Psoas muscle (tissue), 7 donors: ENCODE measurements at regions not wholly inside any gene's neighbourhood (a gene's known extent, or its start where the extent isn't known, plus 50 kb on each side); places are given as distances from the start of the nearest gene placed in this dataset.
A peak's percentile ranks its signal among the peaks of the same experiment; 100 is the strongest.

Experiments used
- ATAC-seq, 4 donors: fragments of 200-7000 bp; cut with Tn5 transposase; one replicate each; pipeline ENCODE4 v1.9.1; 2020; ENCODE audit warnings: moderate library complexity in 3 of 4, mild to moderate bottlenecking in 2 of 4
- DNase-seq, 2 donors: peaks; one replicate each; pipeline ENCODE4 v3.0.0-alpha.2; 2020
- H3K27ac ChIP-seq: fragments of 200-600 bp; one replicate; pipeline ENCODE4 v1.8.0; 2022
- H3K27me3 ChIP-seq, 3 donors: fragments of 200-600 bp in 1 of 3; one replicate each; pipeline versions ENCODE4 v1.6.1 to v1.8.0; 2013 to 2022; ENCODE audit warnings: low read length in 2 of 3, mild to moderate bottlenecking in 2 of 3, moderate library complexity in 1 of 3; ENCODE audit not compliant: insufficient read depth in 3 of 3
- H3K36me3 ChIP-seq, 2 donors: fragments of 200-600 bp in 1 of 2; one replicate each; pipeline versions ENCODE4 v1.6.1 to v1.8.0; 2013 to 2022; ENCODE audit warnings: low read depth in 1 of 2, mild to moderate bottlenecking in 1 of 2, moderate library complexity in 1 of 2; ENCODE audit not compliant: insufficient read depth in 1 of 2
- H3K4me1 ChIP-seq: fragments of 200-600 bp; one replicate; pipeline ENCODE4 v1.8.0; 2022
- H3K4me3 ChIP-seq: fragments of 200-600 bp; one replicate; pipeline ENCODE4 v1.8.0; 2022; ENCODE audit warnings: mild to moderate bottlenecking
- H3K9me3 ChIP-seq: fragments of 200-600 bp; one replicate; pipeline ENCODE4 v1.8.0; 2022
- CTCF ChIP-seq: fragments of 200-600 bp; IDR thresholded peaks from one replicate; pipeline ENCODE4 v1.8.0; 2022; ENCODE audit warnings: antibody characterized with exemption
- WGBS, 3 donors: extraction: QIAGEN DNeasy Blood & Tissue Kit; methylation state at CpG; one replicate each; pipeline versions ENCODE4 v1.1.6 to v1.1.7; 2013; 5-methylcytosine and 5-hydroxymethylcytosine counted together
- intact Hi-C, 2 donors: fragments of 100-400 bp; cut with DNase I; formaldehyde crosslinking; loops; one replicate each; pipeline versions ENCODE4 v1.11.0 to v1.14.2; 2022
- donor health status: healthy with polysubstance abuse.
- donor health status: DM: no; HTN: no; CAD: no; lungs with moderate emphysema.
- donor health status: Bipolar disorder and iron deficiency.
- donor health status: healthy.
- donor health status: DM: yes; HTN: yes; CAD: no.
- donor health status: DM: no; HTN: no; CAD: no.
- donor health status: DM: yes; HTN: yes; CAD: no.

- 54 to 63% (median 57%) methylated on average over 10 of the region's 10 CpGs for WGBS, 3 donors
- H3K4me1 ChIP-seq: no peaks in the 10 kb centered on the region
- intact Hi-C loops: no loop called here
- TF ChIP-seq CTCF: no peak
- DNase-seq: no peak
- H3K9me3 ChIP-seq: no peaks in the 10 kb centered on the region
- H3K27ac ChIP-seq: no peak overlapping the region
- ATAC-seq: no peak
- H3K4me3 ChIP-seq: no peak overlapping the region
- H3K27me3 ChIP-seq: no peaks in the 10 kb centered on the region
- H3K36me3 ChIP-seq: no peaks in the 10 kb centered on the region
Measured at GRCh38 chr14:26959972-26960660, 362.3 kb upstream of the NOVA1 start.

- H3K27ac ChIP-seq: no peak overlapping the region
- H3K4me3 ChIP-seq: no peak overlapping the region
- H3K27me3 ChIP-seq: no peaks in the 10 kb centered on the region
- H3K36me3 ChIP-seq: no peaks in the 10 kb centered on the region
- 33 to 37% (median 35%) methylated on average over 4 of the region's 4 CpGs for WGBS, 3 donors
- DNase-seq: no peak
- peak in 3 of 4 donors; percentile 19 to 45 (median 36) for ATAC-seq
- TF ChIP-seq CTCF: no peak
- H3K9me3 ChIP-seq: no peaks in the 10 kb centered on the region
- intact Hi-C loops: no loop called here
- no peaks in the 10 kb centered on the region for H3K4me1 ChIP-seq
Measured at GRCh38 chr14:26963711-26964110, 365.9 kb upstream of the NOVA1 start.

- no peaks in the 10 kb centered on the region for H3K27me3 ChIP-seq
- H3K27ac ChIP-seq: no peak overlapping the region
- H3K4me1 ChIP-seq: no peaks in the 10 kb centered on the region
- 72 to 86% (median 82%) methylated on average over 7 of the region's 7 CpGs for WGBS, 3 donors
- ATAC-seq (no peak), DNase-seq (no peak)
- H3K36me3 ChIP-seq: no peaks in the 10 kb centered on the region
- no peak overlapping the region for H3K4me3 ChIP-seq
- no peaks in the 10 kb centered on the region for H3K9me3 ChIP-seq
- no peak for TF ChIP-seq CTCF
- intact Hi-C loops: no loop called here
Measured at GRCh38 chr14:26965490-26965889, 367.7 kb upstream of the NOVA1 start.

GRCh38 chr14:26966908-26967307, 369.1 kb upstream of the NOVA1 start:
- peak in 3 of 4 donors; percentile 54 to 68 (median 67) for ATAC-seq
- no peaks in the 10 kb centered on the region for H3K27me3 ChIP-seq
- intact Hi-C loops: no loop called here
- no peaks in the 10 kb centered on the region for H3K9me3 ChIP-seq
- DNase-seq: peak in 1 of 2 donors; percentile 37
- no peaks in the 10 kb centered on the region for H3K4me1 ChIP-seq
- H3K4me3 ChIP-seq: no peak overlapping the region
- H3K36me3 ChIP-seq: no peaks in the 10 kb centered on the region
- no peak for TF ChIP-seq CTCF
- no peak overlapping the region for H3K27ac ChIP-seq
- WGBS, 3 donors: 10 to 21% (median 13%) methylated on average over 3 of the region's 3 CpGs

- H3K27ac ChIP-seq: no peak overlapping the region
- H3K27me3 ChIP-seq: no peaks in the 10 kb centered on the region
- 52 to 69% (median 67%) methylated on average over 1 of the region's 1 CpG for WGBS, 3 donors
- H3K9me3 ChIP-seq: no peaks in the 10 kb centered on the region
- no peaks in the 10 kb centered on the region for H3K4me1 ChIP-seq
- H3K4me3 ChIP-seq: no peak overlapping the region
- TF ChIP-seq CTCF: no peak
- no peak for DNase-seq
- no peaks in the 10 kb centered on the region for H3K36me3 ChIP-seq
- intact Hi-C loops: no loop called here
- no peak for ATAC-seq
Measured at GRCh38 chr14:26974965-26975364, 377.1 kb upstream of the NOVA1 start.
